Suprapubic skin (tissue), 4 donors: ENCODE measurements at regions not wholly inside any gene's neighbourhood (a gene's known extent, or its start where the extent isn't known, plus 50 kb on each side); places are given as distances from the start of the nearest gene placed in this dataset.

ENCODE experiments used
- DNase-seq, 2 donors: peaks; one replicate each; pipeline ENCODE4 v3.0.0-alpha.2; 2019; ENCODE audit warnings: low spot score in 2 of 2
- H3K27ac ChIP-seq: fragments of 200-600 bp; sonication (generic); one replicate; pipeline ENCODE4 v1.5.1; 2019
- H3K27me3 ChIP-seq: fragments of 200-600 bp; sonication (generic); one replicate; pipeline ENCODE4 v1.5.1; 2019
- H3K36me3 ChIP-seq: fragments of 200-600 bp; sonication (generic); one replicate; pipeline ENCODE4 v1.5.1; 2019
- H3K4me1 ChIP-seq: fragments of 200-600 bp; sonication (generic); one replicate; pipeline ENCODE4 v1.5.1; 2019
- H3K4me3 ChIP-seq: fragments of 200-600 bp; sonication (generic); one replicate; pipeline ENCODE4 v1.5.1; 2019; ENCODE audit warnings: mild to moderate bottlenecking
- H3K9me3 ChIP-seq: fragments of 200-600 bp; sonication (generic); one replicate; pipeline ENCODE4 v1.5.1; 2019
- EP300 ChIP-seq: sonication (generic); formaldehyde crosslinking; IDR thresholded peaks from one replicate; pipeline ENCODE4 v1.6.1; 2017; ENCODE audit warnings: antibody characterized with exemption
- POLR2A ChIP-seq, 2 donors: fragments of 450-650 bp; IDR thresholded peaks; one replicate each; pipeline ENCODE4 v1.6.1; 2017; ENCODE audit warnings: antibody characterized with exemption in 2 of 2, mild to moderate bottlenecking in 2 of 2, moderate library complexity in 2 of 2
- POLR2AphosphoS5 ChIP-seq, 3 donors: sonication (generic); formaldehyde crosslinking; IDR thresholded peaks; one replicate each; pipeline ENCODE4 v1.6.1; 2017; ENCODE audit warnings: antibody characterized with exemption in 3 of 3
- WGBS: methylation state at CpG from one replicate; pipeline ENCODE4 v1.1.5; 2018; 5-methylcytosine and 5-hydroxymethylcytosine counted together
- TF ChIP-seq, protein P1 (sequence below), 2 donors: fragments of 200-600 bp in 1 of 2; fragments of 450-650 bp in 1 of 2; sonication (generic) in 1 of 2; IDR thresholded peaks; one replicate each; pipeline ENCODE4 v1.5.1; 2016 to 2019; ENCODE audit warnings: antibody characterized with exemption in 2 of 2, mild to moderate bottlenecking in 1 of 2, moderate library complexity in 1 of 2

DNA sequence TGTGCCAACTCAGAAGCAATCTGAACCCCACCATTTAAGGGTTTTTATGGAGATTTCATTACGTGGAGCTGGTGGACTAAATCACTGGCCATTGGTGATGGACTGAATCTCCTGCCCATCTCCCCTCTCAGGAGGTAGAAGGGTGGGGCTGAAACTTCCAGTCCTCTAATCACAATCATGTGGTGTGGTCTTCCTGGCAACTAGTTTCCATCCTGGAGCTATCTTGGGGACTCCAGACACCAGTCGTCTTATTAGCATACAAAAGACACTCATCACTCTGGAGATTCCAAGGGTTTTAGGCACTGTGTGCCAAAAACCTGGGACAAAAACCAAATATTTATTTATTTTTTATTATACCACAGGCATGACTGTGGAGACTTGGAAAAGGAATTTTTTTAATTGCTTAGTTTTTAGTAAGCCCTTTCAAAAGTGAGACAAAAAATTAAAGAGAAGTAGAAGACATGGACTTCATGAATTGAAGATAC lies 203.6 kb downstream of the WNT5A start:
- no peaks in the 10 kb centered on the region for H3K36me3 ChIP-seq
- no peaks in the 10 kb centered on the region for H3K27me3 ChIP-seq

DNA sequence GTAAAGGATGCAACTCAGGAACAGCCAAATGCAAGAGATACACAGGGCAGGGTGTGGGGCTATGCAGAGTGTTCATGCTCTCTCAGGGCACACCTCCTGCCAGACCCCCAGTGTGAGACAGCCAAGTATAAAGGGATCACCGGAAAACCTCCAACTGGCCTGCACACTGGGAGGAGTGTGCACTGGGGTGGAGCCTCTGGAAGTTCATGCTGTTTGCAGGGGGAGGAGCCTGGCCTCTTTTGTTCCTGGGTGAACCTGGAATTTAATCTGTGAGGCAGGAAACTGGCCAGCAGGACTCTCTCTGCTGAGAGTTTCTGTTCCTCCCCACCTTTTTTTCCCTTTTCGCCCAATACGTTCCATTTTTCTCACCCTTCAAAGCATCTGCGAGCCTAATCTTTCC lies 204.1 kb downstream of the WNT5A start:
- H3K27me3 ChIP-seq: no peaks in the 10 kb centered on the region
- no peak overlapping the region for H3K4me3 ChIP-seq
- no peaks in the 10 kb centered on the region for H3K9me3 ChIP-seq
- no peak overlapping the region for H3K27ac ChIP-seq
- TF ChIP-seq EP300 (no peak), POLR2AphosphoS5 (IDR thresholded peaks at IDR 0.05) (no peak), POLR2A (IDR thresholded peaks at IDR 0.05) (no peak)
- TF ChIP-seq, protein P1, sequence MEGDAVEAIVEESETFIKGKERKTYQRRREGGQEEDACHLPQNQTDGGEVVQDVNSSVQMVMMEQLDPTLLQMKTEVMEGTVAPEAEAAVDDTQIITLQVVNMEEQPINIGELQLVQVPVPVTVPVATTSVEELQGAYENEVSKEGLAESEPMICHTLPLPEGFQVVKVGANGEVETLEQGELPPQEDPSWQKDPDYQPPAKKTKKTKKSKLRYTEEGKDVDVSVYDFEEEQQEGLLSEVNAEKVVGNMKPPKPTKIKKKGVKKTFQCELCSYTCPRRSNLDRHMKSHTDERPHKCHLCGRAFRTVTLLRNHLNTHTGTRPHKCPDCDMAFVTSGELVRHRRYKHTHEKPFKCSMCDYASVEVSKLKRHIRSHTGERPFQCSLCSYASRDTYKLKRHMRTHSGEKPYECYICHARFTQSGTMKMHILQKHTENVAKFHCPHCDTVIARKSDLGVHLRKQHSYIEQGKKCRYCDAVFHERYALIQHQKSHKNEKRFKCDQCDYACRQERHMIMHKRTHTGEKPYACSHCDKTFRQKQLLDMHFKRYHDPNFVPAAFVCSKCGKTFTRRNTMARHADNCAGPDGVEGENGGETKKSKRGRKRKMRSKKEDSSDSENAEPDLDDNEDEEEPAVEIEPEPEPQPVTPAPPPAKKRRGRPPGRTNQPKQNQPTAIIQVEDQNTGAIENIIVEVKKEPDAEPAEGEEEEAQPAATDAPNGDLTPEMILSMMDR (IDR thresholded peaks at IDR 0.05): no peak
- H3K36me3 ChIP-seq: no peaks in the 10 kb centered on the region
- DNase-seq: no peak
- no peaks in the 10 kb centered on the region for H3K4me1 ChIP-seq
- WGBS: 97% methylated on average over 4 of the region's 4 CpGs

More for the DNA sequence above, 203.6 kb downstream of the WNT5A start:
- Histone ChIP-seq H3K4me1 (no peaks in the 10 kb centered on the region), H3K27ac (no peak overlapping the region), H3K9me3 (no peaks in the 10 kb centered on the region), H3K4me3 (no peak overlapping the region)
- TF ChIP-seq, protein P1 (IDR thresholded peaks at IDR 0.05): no peak
- TF ChIP-seq POLR2A (IDR thresholded peaks at IDR 0.05) (no peak), EP300 (no peak), POLR2AphosphoS5 (IDR thresholded peaks at IDR 0.05) (no peak)
- no peak for DNase-seq
- WGBS: 68% methylated on average over 2 of the region's 2 CpGs

DNA sequence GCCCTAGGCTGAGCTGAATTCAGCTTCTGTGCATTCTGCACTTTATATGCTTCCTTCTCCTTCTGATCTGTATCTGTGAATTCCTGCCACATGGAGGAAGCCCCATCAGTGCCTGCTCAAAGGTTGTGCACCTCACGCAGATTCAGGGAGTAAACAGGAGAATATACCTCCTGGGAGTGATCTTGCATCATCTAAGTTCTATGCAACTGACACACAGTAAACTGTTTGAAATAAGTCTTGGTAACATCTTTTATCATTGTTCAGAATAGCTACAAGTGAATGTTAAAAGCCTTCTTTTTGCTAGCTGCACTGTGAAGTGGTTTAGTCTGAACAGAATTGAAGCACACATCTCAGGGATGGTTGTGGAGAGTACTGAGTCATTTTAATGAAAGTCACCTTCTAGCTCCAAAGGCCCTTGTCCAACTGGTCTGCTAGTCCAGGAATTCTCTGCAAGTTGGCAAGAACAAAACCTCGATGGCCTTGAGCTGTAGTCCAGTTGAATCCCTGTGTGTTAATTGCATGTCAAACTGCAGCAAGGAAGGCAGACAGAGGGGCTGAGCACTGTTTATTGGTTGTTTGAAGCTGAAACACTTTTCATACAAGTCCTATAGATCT lies 215.0 kb downstream of the WNT5A start:
- no peaks in the 10 kb centered on the region for H3K4me1 ChIP-seq
- no peak overlapping the region for H3K4me3 ChIP-seq
- H3K27me3 ChIP-seq: peaks cover 10% of the 10 kb centered on the region
- DNase-seq: no peak
- WGBS: 60% methylated on average over 2 of the region's 2 CpGs
- H3K9me3 ChIP-seq: no peaks in the 10 kb centered on the region
- no peaks in the 10 kb centered on the region for H3K36me3 ChIP-seq
- no peak overlapping the region for H3K27ac ChIP-seq
- TF ChIP-seq, protein P1 (IDR thresholded peaks at IDR 0.05): no peak
- TF ChIP-seq EP300 (no peak), POLR2A (IDR thresholded peaks at IDR 0.05) (no peak), POLR2AphosphoS5 (IDR thresholded peaks at IDR 0.05) (no peak)

DNA sequence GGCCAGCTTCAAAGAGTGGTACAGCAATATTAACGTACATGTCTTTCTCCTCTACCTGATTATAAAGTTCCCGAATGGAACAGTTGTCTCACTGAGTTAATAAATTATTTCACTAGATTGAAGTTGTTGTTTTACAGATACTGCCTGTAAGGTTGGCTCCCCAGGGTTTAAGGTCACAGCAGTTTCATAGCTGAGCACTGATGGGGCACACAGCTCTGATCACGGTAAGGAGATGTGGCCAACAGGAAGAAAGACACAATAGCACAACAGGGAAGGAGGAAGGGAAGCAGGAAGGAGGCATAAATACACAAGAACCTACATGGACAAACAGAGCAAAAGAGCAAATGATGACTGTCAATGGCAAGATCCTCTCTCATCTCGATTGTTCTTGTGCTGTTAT lies 215.6 kb downstream of the WNT5A start:
- Histone ChIP-seq H3K27ac (no peak overlapping the region), H3K27me3 (peaks cover 10% of the 10 kb centered on the region), H3K36me3 (no peaks in the 10 kb centered on the region), H3K4me1 (no peaks in the 10 kb centered on the region), H3K9me3 (no peaks in the 10 kb centered on the region), H3K4me3 (no peak overlapping the region)
- TF ChIP-seq, protein P1 (IDR thresholded peaks at IDR 0.05): no peak
- TF ChIP-seq POLR2A (IDR thresholded peaks at IDR 0.05): no peak
- no peak for TF ChIP-seq POLR2AphosphoS5 (IDR thresholded peaks at IDR 0.05)
- no peak for TF ChIP-seq EP300
- no peak for DNase-seq
- WGBS: 72% methylated on average over 4 of the region's 4 CpGs

DNA sequence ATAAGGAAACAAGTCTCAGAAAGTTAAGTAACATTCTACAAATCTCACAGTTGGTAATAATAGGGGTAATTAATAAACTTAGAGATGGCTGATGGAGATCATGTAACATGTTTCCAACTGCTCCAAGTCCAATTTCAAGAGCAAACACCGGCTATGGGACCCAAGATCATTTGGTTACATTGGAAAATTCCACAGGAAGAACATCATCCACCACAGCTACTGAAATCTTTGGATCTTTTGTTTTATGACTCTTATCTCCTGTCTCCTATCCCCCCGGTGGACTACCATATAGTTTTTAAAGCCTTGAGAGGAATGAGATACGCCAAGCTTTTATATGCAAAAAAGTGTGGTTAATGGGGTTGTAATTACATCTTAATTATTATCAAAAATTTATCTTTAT lies 216.1 kb downstream of the WNT5A start:
- 42% methylated on average over 3 of the region's 3 CpGs for WGBS
- H3K27ac ChIP-seq: no peak overlapping the region
- peaks cover 10% of the 10 kb centered on the region for H3K27me3 ChIP-seq
- TF ChIP-seq POLR2A (IDR thresholded peaks at IDR 0.05) (no peak), POLR2AphosphoS5 (IDR thresholded peaks at IDR 0.05) (no peak), EP300 (no peak)
- TF ChIP-seq, protein P1 (IDR thresholded peaks at IDR 0.05): no peak
- H3K36me3 ChIP-seq: no peaks in the 10 kb centered on the region
- no peaks in the 10 kb centered on the region for H3K4me1 ChIP-seq
- no peak overlapping the region for H3K4me3 ChIP-seq
- DNase-seq: no peak
- no peaks in the 10 kb centered on the region for H3K9me3 ChIP-seq
